H9 (cell line): ENCODE measurements at regions not wholly inside any gene's neighbourhood (a gene's known extent, or its start where the extent isn't known, plus 50 kb on each side); places are given as distances from the start of the nearest gene placed in this dataset.

Experiments used
- DNase-seq: peaks from one replicate; pipeline ENCODE4 v3.0.0-alpha.2; 2017
- H2AFZ ChIP-seq: one replicate; pipeline ENCODE4 v1.6.1; 2013; ENCODE audit warnings: mild to moderate bottlenecking, low read length, control low read depth, moderate library complexity
- H2AK5ac ChIP-seq: 2 replicates; pipeline ENCODE4 v1.6.1; 2013; ENCODE audit warnings: low read length, control low read depth, mixed read lengths; ENCODE audit not compliant: insufficient read length
- H2BK120ac ChIP-seq: one replicate; pipeline ENCODE4 v1.6.1; 2013; ENCODE audit warnings: low read depth, mild to moderate bottlenecking, low read length, control low read depth, inconsistent platforms; ENCODE audit not compliant: poor library complexity, severe bottlenecking
- H2BK12ac ChIP-seq: 2 replicates; pipeline ENCODE4 v1.6.1; 2013; ENCODE audit warnings: low read length, control low read depth, mixed read lengths, low read depth; ENCODE audit not compliant: insufficient read length
- H2BK15ac ChIP-seq: 2 replicates; pipeline ENCODE4 v1.6.1; 2013; ENCODE audit warnings: low read depth, low read length, control low read depth
- H2BK20ac ChIP-seq: one replicate; pipeline ENCODE4 v1.6.1; 2013; ENCODE audit warnings: low read depth, mild to moderate bottlenecking, low read length, control low read depth, inconsistent platforms; ENCODE audit not compliant: poor library complexity, severe bottlenecking
- H2BK5ac ChIP-seq: 2 replicates; pipeline ENCODE4 v1.6.1; 2013; ENCODE audit warnings: low read length, control low read depth, mixed read lengths; ENCODE audit not compliant: insufficient read length
- H3K14ac ChIP-seq: 2 replicates; pipeline ENCODE4 v1.6.1; 2013; ENCODE audit warnings: low read length, control low read depth; ENCODE audit not compliant: insufficient read depth
- H3K18ac ChIP-seq: 2 replicates; pipeline ENCODE4 v1.6.1; 2013; ENCODE audit warnings: low read depth, mild to moderate bottlenecking, mixed read lengths, low read length, control low read depth; ENCODE audit not compliant: insufficient read length
- H3K23ac ChIP-seq: 2 replicates; pipeline ENCODE4 v1.6.1; 2013; ENCODE audit warnings: low read length, control low read depth, mixed read lengths, low read depth; ENCODE audit not compliant: insufficient read length
- H3K23me2 ChIP-seq: 2 replicates; pipeline ENCODE4 v1.6.1; 2013; ENCODE audit warnings: low read depth, mild to moderate bottlenecking, mixed read lengths, low read length, control low read depth; ENCODE audit not compliant: insufficient read length, poor library complexity, severe bottlenecking
- H3K27ac ChIP-seq: 2 replicates; pipeline ENCODE4 v1.5.1; 2013; ENCODE audit warnings: low read length, control low read depth, mixed read lengths, low read depth; ENCODE audit not compliant: insufficient read length
- H3K27me3 ChIP-seq: 2 replicates; pipeline ENCODE4 v1.6.1; 2013; ENCODE audit warnings: low read length, control low read depth, inconsistent platforms; ENCODE audit not compliant: insufficient read depth
- H3K4ac ChIP-seq: 2 replicates; pipeline ENCODE4 v1.6.1; 2013; ENCODE audit warnings: low read depth, mild to moderate bottlenecking, control low read depth, inconsistent platforms, low read length, moderate library complexity
- H3K4me1 ChIP-seq: 2 replicates; pipeline ENCODE4 v1.6.1; 2013; ENCODE audit warnings: low read length, control low read depth, inconsistent platforms; ENCODE audit not compliant: insufficient read depth
- H3K4me2 ChIP-seq: 2 replicates; pipeline ENCODE4 v1.6.1; 2013; ENCODE audit warnings: low read length, control low read depth, mixed read lengths; ENCODE audit not compliant: insufficient read length, insufficient read depth
- H3K56ac ChIP-seq: 2 replicates; pipeline ENCODE4 v1.6.1; 2013; ENCODE audit warnings: low read depth, mild to moderate bottlenecking, mixed read lengths, low read length, control low read depth; ENCODE audit not compliant: insufficient read length
- H3K79me1 ChIP-seq: 2 replicates; pipeline ENCODE4 v1.6.1; 2013; ENCODE audit warnings: low read depth, mild to moderate bottlenecking, moderate library complexity, low read length, control low read depth, inconsistent platforms; ENCODE audit not compliant: insufficient read depth, poor library complexity, severe bottlenecking
- H3K79me2 ChIP-seq: 2 replicates; pipeline ENCODE4 v1.6.1; 2013; ENCODE audit warnings: low read length, control low read depth, inconsistent platforms; ENCODE audit not compliant: insufficient read depth
- H3K9ac ChIP-seq: 2 replicates; pipeline ENCODE4 v1.6.1; 2013; ENCODE audit warnings: low read length, control low read depth, mixed read lengths; ENCODE audit not compliant: insufficient read length; ENCODE audit errors: extremely low read depth
- H3K9me3 ChIP-seq: one replicate; pipeline ENCODE4 v1.6.1; 2013; ENCODE audit warnings: low read depth, low read length, inconsistent platforms; ENCODE audit not compliant: control insufficient read depth
- H3T11ph ChIP-seq: one replicate; pipeline ENCODE4 v1.6.1; 2013; ENCODE audit warnings: mild to moderate bottlenecking, low read length, control low read depth, inconsistent platforms
- H4K20me1 ChIP-seq: one replicate; pipeline ENCODE4 v1.6.1; 2013; ENCODE audit not compliant: control insufficient read depth, insufficient read length, insufficient read depth
- H4K5ac ChIP-seq: 2 replicates; pipeline ENCODE4 v1.6.1; 2013; ENCODE audit warnings: low read depth, mild to moderate bottlenecking, mixed read lengths, low read length, control low read depth; ENCODE audit not compliant: insufficient read length
- H4K8ac ChIP-seq: replicated peaks from 2 replicates; pipeline ENCODE4 v1.6.1; 2013; ENCODE audit warnings: low read length, control low read depth, mixed read lengths, low read depth; ENCODE audit not compliant: insufficient read length
- H4K91ac ChIP-seq: 2 replicates; pipeline ENCODE4 v1.6.1; 2013; ENCODE audit warnings: low read depth, mild to moderate bottlenecking, moderate library complexity, mixed read lengths, low read length, control low read depth; ENCODE audit not compliant: insufficient read length
- H3K27ac Mint-ChIP-seq, 3 experiments: 2 replicates in 2 of 3; 3 replicates in 1 of 3; pipeline ENCODE4 v1.8.0; 2020 to 2021; ENCODE audit warnings: mixed read lengths in 3 of 3, mild to moderate bottlenecking in 1 of 3, moderate library complexity in 1 of 3
- H3K27me3 Mint-ChIP-seq: 2 replicates; pipeline ENCODE4 v1.8.0; 2021; ENCODE audit warnings: low read depth, mild to moderate bottlenecking, moderate library complexity, mixed read lengths
- H3K36me3 Mint-ChIP-seq, 3 experiments: 2 replicates in 2 of 3; 3 replicates in 1 of 3; pipeline ENCODE4 v1.8.0; 2020 to 2021; ENCODE audit warnings: low read depth in 3 of 3, mixed read lengths in 3 of 3; ENCODE audit not compliant: insufficient read depth in 1 of 3
- H3K4me1 Mint-ChIP-seq, 2 experiments: 2 replicates each; pipeline ENCODE4 v1.8.0; 2020; ENCODE audit warnings: mixed read lengths in 2 of 2
- H3K4me3 Mint-ChIP-seq, 2 experiments: 2 replicates in 1 of 2; 3 replicates in 1 of 2; pipeline ENCODE4 v1.8.0; 2020 to 2021; ENCODE audit warnings: mild to moderate bottlenecking in 2 of 2, mixed read lengths in 2 of 2, moderate library complexity in 1 of 2
- H3K9me3 Mint-ChIP-seq, 2 experiments: 2 replicates in 1 of 2; 3 replicates in 1 of 2; pipeline ENCODE4 v1.8.0; 2020; ENCODE audit warnings: mild to moderate bottlenecking in 2 of 2, mixed read lengths in 2 of 2, moderate library complexity in 1 of 2
- CTCF ChIP-seq: fragments of 200-600 bp; sonication (generic); conservative IDR thresholded peaks from 3 replicates; pipeline ENCODE4 v1.8.0; 2021; ENCODE audit warnings: antibody characterized with exemption, mild to moderate bottlenecking
- WGBS: extraction: QIAGEN DNeasy Blood & Tissue Kit; methylation state at CpG from one replicate; pipeline ENCODE4 v1.1.7; 2013; ENCODE audit warnings: missing lambda C conversion rate, low lambda C conversion rate, mixed read lengths; ENCODE audit not compliant: insufficient read length; ENCODE audit errors: extremely low coverage; 5-methylcytosine and 5-hydroxymethylcytosine counted together

GRCh38 chr5:82590112-82590511, 312.0 kb upstream of the RPS23 start:
- Mint-ChIP-seq H3K4me1 (peaks cover 50% of the 10 kb centered on the region in 2 experiments), H3K36me3 (peaks cover 23 to 45% (median 29%) of the 10 kb centered on the region in 3 experiments), H3K4me3 (no peak overlapping the region), H3K27me3 (no peaks in the 10 kb centered on the region; the same call in 1 of the 2 replicates), H3K27ac (peak overlapping the region in 1 of 3 experiments; percentile 98; a peak in 2 of 7 replicates), H3K9me3 (peaks cover 27 to 44% of the 10 kb centered on the region in 2 experiments)
- H2BK20ac ChIP-seq, result peak overlapping the region; percentile 83
- no peaks in the 10 kb centered on the region for H4K20me1 ChIP-seq
- no peak overlapping the region for H3K18ac ChIP-seq
- no peak overlapping the region for H3K56ac ChIP-seq
- H3T11ph ChIP-seq, result no peak overlapping the region
- no peak overlapping the region for H2BK120ac ChIP-seq
- no peaks in the 10 kb centered on the region for H3K4me1 ChIP-seq
- no peak overlapping the region for H3K14ac ChIP-seq
- no peak overlapping the region for H3K27ac ChIP-seq
- no peaks in the 10 kb centered on the region for H3K23me2 ChIP-seq
- no peak overlapping the region for H4K91ac ChIP-seq
- H3K4me2 ChIP-seq, result no peak overlapping the region
- peaks cover 9% of the 10 kb centered on the region for H3K9me3 ChIP-seq
- DNase-seq, result no peak
- H3K79me2 ChIP-seq, result no peaks in the 10 kb centered on the region
- no peak overlapping the region for H2BK15ac ChIP-seq
- H2AFZ ChIP-seq, result no peak overlapping the region
- H3K9ac ChIP-seq, result no peak overlapping the region
- no peaks in the 10 kb centered on the region for H3K79me1 ChIP-seq
- no peaks in the 10 kb centered on the region for H3K27me3 ChIP-seq
- H3K4ac ChIP-seq, result no peak overlapping the region
- no peak overlapping the region for H4K8ac ChIP-seq
- H3K23ac ChIP-seq, result no peak overlapping the region
- no CpG with 5 or more reads among the region's 1 CpG for WGBS
- no peak for TF ChIP-seq CTCF
- no peak overlapping the region for H2BK5ac ChIP-seq
- no peak overlapping the region for H2AK5ac ChIP-seq
- H2BK12ac ChIP-seq, result no peak overlapping the region
- H4K5ac ChIP-seq, result no peak overlapping the region
